Cardiac muscle cell (in vitro differentiated cells and primary cell): ENCODE measurements at regions not wholly inside any gene's neighbourhood (a gene's known extent, or its start where the extent isn't known, plus 50 kb on each side); places are given as distances from the start of the nearest gene placed in this dataset.

ENCODE experiments used
- DNase-seq, 2 donors: peaks; one replicate each; pipeline versions ENCODE4 v3.0.0 to v3.0.0-alpha.2; 2010 to 2017; ENCODE audit warnings: low read depth in 1 of 2, low spot score in 1 of 2
- H3K27ac ChIP-seq: fragments of 200-600 bp; sonication (generic); 2 replicates; pipeline ENCODE4 v1.5.1; 2016
- H3K27me3 ChIP-seq: fragments of 200-600 bp; sonication (generic); 2 replicates; pipeline ENCODE4 v1.6.0; 2016; ENCODE audit warnings: control low read depth
- H3K36me3 ChIP-seq: fragments of 200-600 bp; sonication (generic); 2 replicates; pipeline ENCODE4 v1.5.1; 2016; ENCODE audit warnings: control low read depth
- H3K4me1 ChIP-seq: fragments of 200-600 bp; sonication (generic); 2 replicates; pipeline ENCODE4 v1.8.1; 2017; ENCODE audit warnings: low read depth, mild to moderate bottlenecking, mixed run types
- H3K4me3 ChIP-seq: fragments of 200-600 bp; sonication (generic); 2 replicates; pipeline ENCODE4 v1.5.1; 2016; ENCODE audit warnings: mild to moderate bottlenecking
- H3K9me3 ChIP-seq: fragments of 200-600 bp; sonication (generic); 2 replicates; pipeline ENCODE4 v1.5.1; 2017; ENCODE audit warnings: low read depth, mild to moderate bottlenecking, control low read depth
- TF ChIP-seq, protein P1 (sequence below): IDR thresholded peaks from 2 replicates; pipeline ENCODE4 v1.5.1; 2012; ENCODE audit warnings: low read depth, mild to moderate bottlenecking, low read length

DNA sequence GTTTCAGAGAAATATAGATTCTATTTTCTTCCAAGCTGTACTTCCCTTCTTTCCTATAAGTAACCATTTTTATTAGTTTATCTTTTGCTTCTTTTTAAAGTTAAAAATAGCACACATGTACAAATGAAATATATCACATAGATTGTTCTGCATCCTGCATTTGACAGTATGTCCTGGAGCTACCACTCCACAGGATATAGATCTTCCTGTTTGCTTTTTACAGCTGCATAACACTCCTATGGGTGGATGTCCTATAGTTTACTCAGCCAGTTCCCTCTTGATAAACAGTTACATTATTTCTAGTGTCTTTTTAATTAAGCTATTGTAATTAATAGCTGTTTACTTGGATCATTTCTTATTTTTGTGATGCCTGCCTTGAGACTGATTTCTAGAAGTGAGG lies 301.6 kb upstream of the DDX53 start:
- H3K9me3 ChIP-seq, result no peaks in the 10 kb centered on the region
- no peaks in the 10 kb centered on the region for H3K4me1 ChIP-seq
- no peak overlapping the region for H3K4me3 ChIP-seq
- no peak overlapping the region for H3K27ac ChIP-seq
- H3K27me3 ChIP-seq, result no peaks in the 10 kb centered on the region
- H3K36me3 ChIP-seq, result no peaks in the 10 kb centered on the region
- DNase-seq, result no peak
- TF ChIP-seq, protein P1, sequence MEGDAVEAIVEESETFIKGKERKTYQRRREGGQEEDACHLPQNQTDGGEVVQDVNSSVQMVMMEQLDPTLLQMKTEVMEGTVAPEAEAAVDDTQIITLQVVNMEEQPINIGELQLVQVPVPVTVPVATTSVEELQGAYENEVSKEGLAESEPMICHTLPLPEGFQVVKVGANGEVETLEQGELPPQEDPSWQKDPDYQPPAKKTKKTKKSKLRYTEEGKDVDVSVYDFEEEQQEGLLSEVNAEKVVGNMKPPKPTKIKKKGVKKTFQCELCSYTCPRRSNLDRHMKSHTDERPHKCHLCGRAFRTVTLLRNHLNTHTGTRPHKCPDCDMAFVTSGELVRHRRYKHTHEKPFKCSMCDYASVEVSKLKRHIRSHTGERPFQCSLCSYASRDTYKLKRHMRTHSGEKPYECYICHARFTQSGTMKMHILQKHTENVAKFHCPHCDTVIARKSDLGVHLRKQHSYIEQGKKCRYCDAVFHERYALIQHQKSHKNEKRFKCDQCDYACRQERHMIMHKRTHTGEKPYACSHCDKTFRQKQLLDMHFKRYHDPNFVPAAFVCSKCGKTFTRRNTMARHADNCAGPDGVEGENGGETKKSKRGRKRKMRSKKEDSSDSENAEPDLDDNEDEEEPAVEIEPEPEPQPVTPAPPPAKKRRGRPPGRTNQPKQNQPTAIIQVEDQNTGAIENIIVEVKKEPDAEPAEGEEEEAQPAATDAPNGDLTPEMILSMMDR, result no peak

DNA sequence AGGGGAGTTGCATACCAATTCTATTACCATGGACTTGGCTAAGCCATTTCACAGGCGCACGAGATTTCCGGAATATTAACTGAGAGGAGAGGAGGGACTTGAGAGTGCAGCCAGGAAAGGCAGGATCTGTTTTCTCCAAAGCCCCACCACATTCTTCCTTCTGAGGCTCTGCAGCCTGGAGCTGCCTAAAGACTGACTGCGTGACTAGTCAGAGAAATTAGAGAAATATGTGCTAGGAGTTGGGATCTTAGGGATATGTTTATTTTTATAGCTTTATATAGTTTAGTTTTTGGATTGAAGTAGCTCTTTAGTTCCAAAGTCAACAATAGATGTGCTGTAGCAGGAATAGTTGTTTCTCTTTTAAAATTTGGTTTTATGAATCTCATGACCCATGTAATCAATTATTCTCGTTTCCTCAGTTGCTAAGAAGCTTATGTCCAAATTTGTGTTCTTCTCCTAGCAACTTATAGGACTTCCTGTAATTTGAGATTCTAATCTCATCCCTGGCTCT lies 300.1 kb upstream of the DDX53 start:
- H3K36me3 ChIP-seq, result no peaks in the 10 kb centered on the region
- H3K4me1 ChIP-seq, result no peaks in the 10 kb centered on the region
- H3K4me3 ChIP-seq, result no peak overlapping the region
- no peak overlapping the region for H3K27ac ChIP-seq
- no peaks in the 10 kb centered on the region for H3K27me3 ChIP-seq
- H3K9me3 ChIP-seq, result no peaks in the 10 kb centered on the region
- TF ChIP-seq, protein P1, result no peak
- DNase-seq, result no peak

DNA sequence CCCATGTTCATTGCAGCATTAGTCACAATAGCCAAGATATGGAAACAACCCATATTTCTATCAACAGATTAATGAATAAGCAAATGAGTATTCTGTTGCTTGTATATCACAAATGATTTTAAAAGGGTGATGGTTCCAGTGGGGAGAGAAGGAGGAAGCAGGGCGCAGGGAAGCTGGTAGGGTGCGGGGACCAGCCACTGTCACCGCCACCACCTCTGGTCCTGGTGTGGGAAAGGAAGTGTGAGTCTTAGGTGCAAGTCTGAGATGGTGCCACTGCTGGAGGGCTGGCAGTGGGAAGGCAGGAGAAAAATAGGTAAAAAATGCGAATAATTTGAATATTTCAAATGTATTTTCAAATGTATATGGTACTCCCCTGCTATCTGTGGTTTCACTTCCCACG lies 286.8 kb upstream of the DDX53 start:
- Histone ChIP-seq H3K27ac (no peak overlapping the region), H3K36me3 (no peaks in the 10 kb centered on the region), H3K4me1 (no peaks in the 10 kb centered on the region), H3K27me3 (no peaks in the 10 kb centered on the region), H3K4me3 (no peak overlapping the region), H3K9me3 (no peaks in the 10 kb centered on the region)
- no peak for DNase-seq
- TF ChIP-seq, protein P1, result no peak

DNA sequence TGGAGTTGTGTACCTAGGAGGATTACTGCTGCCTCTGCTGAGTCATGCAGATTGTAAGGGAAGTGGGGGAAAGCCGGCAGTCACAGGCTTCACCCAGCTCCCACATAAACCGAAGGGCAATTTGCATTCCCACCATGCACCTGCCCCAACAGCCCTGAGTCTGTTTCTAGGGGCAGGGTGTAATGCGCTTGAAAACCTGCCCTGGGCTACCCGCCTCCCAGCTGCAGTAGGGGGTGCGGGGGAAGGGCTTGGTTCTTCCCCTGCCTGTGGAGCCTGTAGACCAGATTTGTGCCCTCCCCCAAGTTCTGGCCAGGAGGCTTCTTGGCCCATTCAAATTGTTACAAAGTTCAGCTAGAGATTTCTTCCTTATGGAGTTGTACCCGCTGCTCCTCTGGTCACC lies 269.2 kb upstream of the DDX53 start:
- Histone ChIP-seq H3K9me3 (no peaks in the 10 kb centered on the region), H3K4me1 (no peaks in the 10 kb centered on the region), H3K4me3 (no peak overlapping the region), H3K27me3 (no peaks in the 10 kb centered on the region), H3K27ac (no peak overlapping the region), H3K36me3 (no peaks in the 10 kb centered on the region)
- TF ChIP-seq, protein P1, result no peak
- no peak for DNase-seq

DNA sequence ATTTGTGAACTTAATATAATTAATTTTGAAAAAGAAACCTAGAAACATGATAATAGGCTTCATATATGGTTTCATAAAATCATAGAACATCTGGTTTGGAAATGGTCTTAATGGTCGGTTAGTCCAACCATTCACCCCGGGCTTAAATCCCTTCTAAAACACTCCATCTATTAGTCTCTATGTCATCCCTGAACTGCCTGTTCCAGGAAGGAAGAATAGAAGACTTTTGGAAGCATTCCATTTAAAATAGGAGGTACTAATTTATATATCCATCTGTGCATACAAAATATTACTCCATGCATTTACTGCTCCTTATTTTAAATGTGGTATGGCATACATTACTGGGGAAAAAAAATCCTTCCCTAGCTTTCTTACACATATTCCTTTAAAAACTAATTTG lies 262.2 kb upstream of the DDX53 start:
- H3K27ac ChIP-seq, result no peak overlapping the region
- H3K36me3 ChIP-seq, result no peaks in the 10 kb centered on the region
- no peaks in the 10 kb centered on the region for H3K9me3 ChIP-seq
- DNase-seq, result no peak
- no peak overlapping the region for H3K4me3 ChIP-seq
- H3K27me3 ChIP-seq, result no peaks in the 10 kb centered on the region
- TF ChIP-seq, protein P1, result no peak
- no peaks in the 10 kb centered on the region for H3K4me1 ChIP-seq

DNA sequence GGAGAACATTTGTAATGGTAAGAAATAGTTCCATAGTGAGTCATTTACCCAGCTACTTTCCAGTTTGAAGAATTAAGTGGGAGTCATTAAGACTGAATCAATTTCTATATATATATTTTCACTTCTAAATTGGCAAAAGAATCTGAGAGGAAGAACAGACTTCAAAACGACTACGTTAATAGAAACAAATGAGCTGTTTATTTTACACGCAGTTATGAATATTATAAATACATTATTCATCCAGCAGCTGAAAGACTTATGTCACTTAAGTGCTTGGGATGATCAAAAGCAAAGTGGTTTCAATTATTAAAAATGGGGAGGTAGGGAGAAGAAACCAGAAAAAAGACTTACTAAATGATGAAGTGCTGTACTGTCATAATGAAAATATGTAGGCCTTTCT lies 260.5 kb upstream of the DDX53 start:
- no peak for DNase-seq
- Histone ChIP-seq H3K4me3 (no peak overlapping the region), H3K36me3 (no peaks in the 10 kb centered on the region), H3K27me3 (no peaks in the 10 kb centered on the region), H3K27ac (no peak overlapping the region), H3K4me1 (no peaks in the 10 kb centered on the region), H3K9me3 (no peaks in the 10 kb centered on the region)
- TF ChIP-seq, protein P1, result no peak
